ENCODE measurements at regions not wholly inside any gene's neighbourhood (a gene's known extent, or its start where the extent isn't known, plus 50 kb on each side); places are given as distances from the start of the nearest gene placed in this dataset.

- TF ChIP-seq ELK1 (IDR thresholded peaks at IDR 0.05; ENCODE audit: low read depth, low read length) (no peak), CHD2 (IDR thresholded peaks at IDR 0.05; ENCODE audit: low read length, partially characterized antibody) (no peak), CTCF (IDR thresholded peaks at IDR 0.05) (no peak), POLR2A (IDR thresholded peaks at IDR 0.05; ENCODE audit: low read length) (no peak), USF2 (IDR thresholded peaks at IDR 0.05) (no peak), NR3C1 (IDR thresholded peaks at IDR 0.05) (no peak), EHMT2 (IDR thresholded peaks at IDR 0.05; ENCODE audit: low read depth) (no peak), REST (IDR thresholded peaks at IDR 0.05) (no peak), SMC3 (IDR thresholded peaks at IDR 0.05) (no peak), BHLHE40 (IDR thresholded peaks at IDR 0.05; ENCODE audit: low read depth, low read length) (no peak), MAZ (IDR thresholded peaks at IDR 0.05; ENCODE audit: borderline replicate concordance, low read depth, low read length) (no peak), KDM5A (IDR thresholded peaks at IDR 0.05) (no peak), E2F6 (IDR thresholded peaks at IDR 0.05; ENCODE audit: borderline replicate concordance, low read depth) (no peak)
Measured at GRCh38 chr12:115311875-115312274, 627.9 kb upstream of the TBX3 start.

All from A549 (cell line).